ENCODE measurements at regions not wholly inside any gene's neighbourhood (a gene's known extent, or its start where the extent isn't known, plus 50 kb on each side); places are given as distances from the start of the nearest gene placed in this dataset.

- ChIA-PET POLR2A (ENCODE audit: low non-redundant PET) (interaction anchor here (0.7 kb wide), 1 partner anchor 286 kb away, joined by 12 read pairs; no protein-coding TSS in a partner anchor), CTCF (no interaction called here)
- Histone ChIP-seq H3K4me1 (ENCODE audit: insufficient read depth, low read length, poor library complexity, severe bottlenecking) (no peaks in the 10 kb centered on the region), H3K27ac (ENCODE audit: low read depth, low read length, poor library complexity, severe bottlenecking) (no peak overlapping the region), H3K36me3 (ENCODE audit: insufficient read depth, low read length, poor library complexity, severe bottlenecking) (no peaks in the 10 kb centered on the region), H3K27me3 (replicated peaks; ENCODE audit: insufficient read depth, low read depth, low read length, poor library complexity) (no peaks in the 10 kb centered on the region), H3K4me3 (ENCODE audit: low read depth, low read length, poor library complexity, severe bottlenecking) (no peak overlapping the region), H3K9me3 (ENCODE audit: low read depth, low read length, poor library complexity, severe bottlenecking) (no peaks in the 10 kb centered on the region)
- no peak for DNase-seq (ENCODE audit: low spot score)
- TF ChIP-seq, protein P1, sequence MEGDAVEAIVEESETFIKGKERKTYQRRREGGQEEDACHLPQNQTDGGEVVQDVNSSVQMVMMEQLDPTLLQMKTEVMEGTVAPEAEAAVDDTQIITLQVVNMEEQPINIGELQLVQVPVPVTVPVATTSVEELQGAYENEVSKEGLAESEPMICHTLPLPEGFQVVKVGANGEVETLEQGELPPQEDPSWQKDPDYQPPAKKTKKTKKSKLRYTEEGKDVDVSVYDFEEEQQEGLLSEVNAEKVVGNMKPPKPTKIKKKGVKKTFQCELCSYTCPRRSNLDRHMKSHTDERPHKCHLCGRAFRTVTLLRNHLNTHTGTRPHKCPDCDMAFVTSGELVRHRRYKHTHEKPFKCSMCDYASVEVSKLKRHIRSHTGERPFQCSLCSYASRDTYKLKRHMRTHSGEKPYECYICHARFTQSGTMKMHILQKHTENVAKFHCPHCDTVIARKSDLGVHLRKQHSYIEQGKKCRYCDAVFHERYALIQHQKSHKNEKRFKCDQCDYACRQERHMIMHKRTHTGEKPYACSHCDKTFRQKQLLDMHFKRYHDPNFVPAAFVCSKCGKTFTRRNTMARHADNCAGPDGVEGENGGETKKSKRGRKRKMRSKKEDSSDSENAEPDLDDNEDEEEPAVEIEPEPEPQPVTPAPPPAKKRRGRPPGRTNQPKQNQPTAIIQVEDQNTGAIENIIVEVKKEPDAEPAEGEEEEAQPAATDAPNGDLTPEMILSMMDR (conservative IDR thresholded peaks at IDR 0.05; ENCODE audit: low read depth, low read length), result no peak
- TF ChIP-seq EZH2 (IDR thresholded peaks at IDR 0.05; ENCODE audit: borderline replicate concordance, low read depth, low read length, poor library complexity, severe bottlenecking), result no peak
- BruUV-seq (replicated peaks), result no TSS peak
- intact Hi-C loops (cut with micrococcal nuclease; ENCODE audit: unreplicated experiment), result no loop called here
Measured at GRCh38 chr1:228941666-228942065, 206.4 kb downstream of the RHOU start.

- no peak for TF ChIP-seq EZH2 (IDR thresholded peaks at IDR 0.05; ENCODE audit: borderline replicate concordance, low read depth, low read length, poor library complexity, severe bottlenecking)
- TF ChIP-seq, protein P1 (conservative IDR thresholded peaks at IDR 0.05; ENCODE audit: low read depth, low read length), result no peak
- no peak for DNase-seq (ENCODE audit: low spot score)
- BruUV-seq (replicated peaks), result no TSS peak
- Histone ChIP-seq H3K36me3 (ENCODE audit: insufficient read depth, low read length, poor library complexity, severe bottlenecking) (no peaks in the 10 kb centered on the region), H3K27me3 (replicated peaks; ENCODE audit: insufficient read depth, low read depth, low read length, poor library complexity) (no peaks in the 10 kb centered on the region), H3K4me3 (ENCODE audit: low read depth, low read length, poor library complexity, severe bottlenecking) (no peak overlapping the region), H3K9me3 (ENCODE audit: low read depth, low read length, poor library complexity, severe bottlenecking) (no peaks in the 10 kb centered on the region), H3K4me1 (ENCODE audit: insufficient read depth, low read length, poor library complexity, severe bottlenecking) (no peaks in the 10 kb centered on the region), H3K27ac (ENCODE audit: low read depth, low read length, poor library complexity, severe bottlenecking) (no peak overlapping the region)
- intact Hi-C loops (cut with micrococcal nuclease; ENCODE audit: unreplicated experiment), result no loop called here
- POLR2A ChIA-PET (ENCODE audit: low non-redundant PET), result no interaction called here
- CTCF ChIA-PET, result no interaction called here
Measured at GRCh38 chr1:228943436-228943835, 208.2 kb downstream of the RHOU start.

DNA sequence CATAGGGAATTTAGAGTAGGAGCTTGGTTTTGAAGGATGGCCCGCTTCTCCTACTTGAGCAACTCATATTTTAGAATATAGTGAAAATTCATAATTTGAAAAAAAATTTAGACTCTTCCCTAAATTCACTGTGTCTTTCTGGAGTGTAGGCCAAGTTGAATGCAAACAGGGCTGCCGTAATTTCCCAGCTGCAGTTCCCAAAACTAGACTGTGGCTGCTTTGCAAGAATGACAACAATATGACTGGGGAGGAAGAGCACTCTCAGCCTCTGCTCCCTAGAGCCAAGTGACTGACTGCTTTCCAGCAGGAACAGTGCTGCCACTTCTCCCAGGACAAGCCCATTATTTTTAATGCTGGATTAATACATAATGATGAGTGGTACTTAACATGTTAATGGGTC lies 209.0 kb downstream of the RHOU start:
- H3K27me3 ChIP-seq (replicated peaks; ENCODE audit: insufficient read depth, low read depth, low read length, poor library complexity), result no peaks in the 10 kb centered on the region
- no TSS peak for BruUV-seq (replicated peaks)
- H3K4me3 ChIP-seq (ENCODE audit: low read depth, low read length, poor library complexity, severe bottlenecking), result no peak overlapping the region
- TF ChIP-seq EZH2 (IDR thresholded peaks at IDR 0.05; ENCODE audit: borderline replicate concordance, low read depth, low read length, poor library complexity, severe bottlenecking), result no peak
- TF ChIP-seq, protein P1 (conservative IDR thresholded peaks at IDR 0.05; ENCODE audit: low read depth, low read length), result no peak
- POLR2A ChIA-PET (ENCODE audit: low non-redundant PET), result no interaction called here
- CTCF ChIA-PET, result no interaction called here
- intact Hi-C loops (cut with micrococcal nuclease; ENCODE audit: unreplicated experiment), result no loop called here
- H3K4me1 ChIP-seq (ENCODE audit: insufficient read depth, low read length, poor library complexity, severe bottlenecking), result no peaks in the 10 kb centered on the region
- H3K36me3 ChIP-seq (ENCODE audit: insufficient read depth, low read length, poor library complexity, severe bottlenecking), result no peaks in the 10 kb centered on the region
- DNase-seq (ENCODE audit: low spot score), result no peak
- H3K27ac ChIP-seq (ENCODE audit: low read depth, low read length, poor library complexity, severe bottlenecking), result no peak overlapping the region
- no peaks in the 10 kb centered on the region for H3K9me3 ChIP-seq (ENCODE audit: low read depth, low read length, poor library complexity, severe bottlenecking)
